Breast epithelium (tissue), 3 donors: ENCODE measurements at regions not wholly inside any gene's neighbourhood (a gene's known extent, or its start where the extent isn't known, plus 50 kb on each side); places are given as distances from the start of the nearest gene placed in this dataset.

Source experiments
- CTCF ChIP-seq, 3 donors: fragments of 450-650 bp; IDR thresholded peaks; one replicate each; pipeline ENCODE4 v1.5.1; 2016 to 2017; ENCODE audit warnings: antibody characterized with exemption in 3 of 3, mild to moderate bottlenecking in 3 of 3, moderate library complexity in 3 of 3
- POLR2AphosphoS5 ChIP-seq, 3 donors: sonication (generic); formaldehyde crosslinking; IDR thresholded peaks; one replicate each; pipeline ENCODE4 v1.6.1; 2017; ENCODE audit warnings: antibody characterized with exemption in 3 of 3

- no peak for TF ChIP-seq CTCF (IDR thresholded peaks at IDR 0.05)
- no peak for TF ChIP-seq POLR2AphosphoS5 (IDR thresholded peaks at IDR 0.05)
Measured at GRCh38 chr12:105670672-105671071, 340.2 kb downstream of the C12orf75 start.
